GM12873 (cell line): ENCODE measurements at regions not wholly inside any gene's neighbourhood (a gene's known extent, or its start where the extent isn't known, plus 50 kb on each side); places are given as distances from the start of the nearest gene placed in this dataset.

ENCODE experiments used
- CTCF ChIP-seq: IDR thresholded peaks from 2 replicates; pipeline ENCODE4 v1.5.1; 2012; ENCODE audit warnings: low read depth, mild to moderate bottlenecking, moderate library complexity, low read length, control low read depth; ENCODE audit not compliant: insufficient read depth; ENCODE audit errors: missing control alignments

GRCh38 chr5:27241564-27242257, 203.3 kb upstream of the CDH9 start:
- no peak for TF ChIP-seq CTCF

GRCh38 chr5:27240791-27241190, 202.4 kb upstream of the CDH9 start:
- TF ChIP-seq CTCF, result no peak

- no peak for TF ChIP-seq CTCF
Measured at GRCh38 chr5:27234916-27235315, 196.5 kb upstream of the CDH9 start.

GRCh38 chr5:27221410-27221809, 183.0 kb upstream of the CDH9 start:
- TF ChIP-seq CTCF, result no peak

- TF ChIP-seq CTCF, result no peak
Measured at GRCh38 chr5:27220752-27221151, 182.4 kb upstream of the CDH9 start.

GRCh38 chr5:27217977-27218376, 179.6 kb upstream of the CDH9 start:
- no peak for TF ChIP-seq CTCF

GRCh38 chr5:27217155-27217956, 179.0 kb upstream of the CDH9 start:
- no peak for TF ChIP-seq CTCF
